ENCODE measurements at regions not wholly inside any gene's neighbourhood (a gene's known extent, or its start where the extent isn't known, plus 50 kb on each side); places are given as distances from the start of the nearest gene placed in this dataset.

GRCh38 chr12:113625499-113625898 is 153.8 kb upstream of the LHX5 start:
- TF ChIP-seq, protein P1, sequence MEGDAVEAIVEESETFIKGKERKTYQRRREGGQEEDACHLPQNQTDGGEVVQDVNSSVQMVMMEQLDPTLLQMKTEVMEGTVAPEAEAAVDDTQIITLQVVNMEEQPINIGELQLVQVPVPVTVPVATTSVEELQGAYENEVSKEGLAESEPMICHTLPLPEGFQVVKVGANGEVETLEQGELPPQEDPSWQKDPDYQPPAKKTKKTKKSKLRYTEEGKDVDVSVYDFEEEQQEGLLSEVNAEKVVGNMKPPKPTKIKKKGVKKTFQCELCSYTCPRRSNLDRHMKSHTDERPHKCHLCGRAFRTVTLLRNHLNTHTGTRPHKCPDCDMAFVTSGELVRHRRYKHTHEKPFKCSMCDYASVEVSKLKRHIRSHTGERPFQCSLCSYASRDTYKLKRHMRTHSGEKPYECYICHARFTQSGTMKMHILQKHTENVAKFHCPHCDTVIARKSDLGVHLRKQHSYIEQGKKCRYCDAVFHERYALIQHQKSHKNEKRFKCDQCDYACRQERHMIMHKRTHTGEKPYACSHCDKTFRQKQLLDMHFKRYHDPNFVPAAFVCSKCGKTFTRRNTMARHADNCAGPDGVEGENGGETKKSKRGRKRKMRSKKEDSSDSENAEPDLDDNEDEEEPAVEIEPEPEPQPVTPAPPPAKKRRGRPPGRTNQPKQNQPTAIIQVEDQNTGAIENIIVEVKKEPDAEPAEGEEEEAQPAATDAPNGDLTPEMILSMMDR (IDR thresholded peaks at IDR 0.05) = no peak
- TF ChIP-seq POLR2AphosphoS5 (IDR thresholded peaks at IDR 0.05) (no peak), POLR2A (IDR thresholded peaks at IDR 0.05) (no peak)

Measured in sigmoid colon (tissue), 4 donors.